ENCODE measurements at regions not wholly inside any gene's neighbourhood (a gene's known extent, or its start where the extent isn't known, plus 50 kb on each side); places are given as distances from the start of the nearest gene placed in this dataset.
"Not testable (repeated sequence)": the region's sequence is repeated elsewhere in the genome, so short reads cannot be mapped to it uniquely, and the experiment has no call there.

DNA sequence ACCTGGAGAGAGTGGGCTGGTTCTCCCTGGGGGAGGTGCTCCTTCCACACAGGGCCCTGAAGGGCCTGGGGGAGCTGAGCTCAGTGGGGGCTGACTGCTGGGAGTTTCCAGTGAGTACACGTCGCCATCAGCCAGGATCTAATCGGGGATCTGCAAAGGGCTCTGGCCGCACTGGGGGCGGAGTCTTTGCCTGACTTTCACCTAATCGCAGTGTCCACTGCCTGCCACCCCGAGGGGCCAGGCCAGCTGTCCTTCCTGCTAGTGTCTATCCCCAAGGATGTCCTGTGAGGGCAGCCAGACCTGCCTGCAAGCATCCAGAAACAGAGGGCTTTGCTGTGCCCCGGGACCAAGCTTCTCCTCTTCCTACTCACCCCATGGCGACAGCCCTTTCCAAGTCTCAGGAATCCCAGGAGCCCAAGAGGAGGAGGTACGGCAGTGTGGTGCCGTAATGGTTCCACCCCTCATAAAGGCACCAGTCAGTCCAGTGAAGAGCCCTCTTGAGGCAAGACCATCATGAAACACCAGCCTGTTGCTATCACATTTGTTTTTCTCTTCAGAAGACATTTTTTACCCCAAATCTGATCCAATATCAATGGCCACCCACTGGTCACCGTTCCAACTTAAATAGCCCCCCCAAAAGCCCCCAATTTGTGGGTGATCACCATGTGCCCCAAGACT lies 243.1 kb upstream of the ECI2 start:
- DNase-seq (ENCODE audit: low read depth) = no peak

DNA sequence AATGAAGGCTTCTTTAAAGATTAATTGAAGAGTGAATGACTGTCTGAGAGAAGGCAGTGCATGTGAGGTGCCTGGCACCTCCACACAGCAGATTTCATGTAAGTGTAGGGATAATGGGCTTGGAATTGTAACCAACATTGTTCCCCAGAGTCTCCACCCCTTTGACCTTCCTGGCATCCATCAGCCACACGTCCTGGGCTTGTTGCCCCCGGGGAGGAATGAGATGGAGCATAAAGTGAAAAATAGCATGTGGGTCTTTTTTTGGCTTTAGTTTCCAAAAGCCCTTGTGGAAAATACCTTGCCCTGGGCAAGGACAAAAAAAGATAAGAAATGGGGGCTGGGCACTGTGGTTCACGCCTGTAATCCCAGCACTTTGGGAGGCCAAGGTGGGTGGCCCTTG lies 242.2 kb upstream of the ECI2 start:
- no peak for DNase-seq (ENCODE audit: low read depth)

DNA sequence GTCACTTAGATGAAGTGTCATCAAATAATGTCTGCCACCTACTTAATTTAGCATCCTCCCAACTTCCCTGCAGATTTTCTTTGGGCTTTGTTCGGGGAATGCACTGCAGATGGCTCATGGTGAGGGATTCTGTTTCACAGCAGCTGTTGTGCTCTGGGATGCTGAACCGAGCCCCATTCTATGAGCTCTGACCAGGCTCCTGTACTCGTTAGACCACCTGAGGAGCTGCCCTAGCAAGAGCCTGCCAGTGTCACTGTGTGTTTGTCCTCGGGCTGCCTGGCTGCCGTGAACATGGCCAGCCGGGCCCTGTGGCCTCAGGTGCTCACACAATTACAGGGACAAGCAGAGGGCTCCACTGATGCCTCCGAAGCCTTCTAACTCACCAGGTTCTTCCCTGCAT lies 238.8 kb upstream of the ECI2 start:
- no peak for DNase-seq (ENCODE audit: low read depth)

DNA sequence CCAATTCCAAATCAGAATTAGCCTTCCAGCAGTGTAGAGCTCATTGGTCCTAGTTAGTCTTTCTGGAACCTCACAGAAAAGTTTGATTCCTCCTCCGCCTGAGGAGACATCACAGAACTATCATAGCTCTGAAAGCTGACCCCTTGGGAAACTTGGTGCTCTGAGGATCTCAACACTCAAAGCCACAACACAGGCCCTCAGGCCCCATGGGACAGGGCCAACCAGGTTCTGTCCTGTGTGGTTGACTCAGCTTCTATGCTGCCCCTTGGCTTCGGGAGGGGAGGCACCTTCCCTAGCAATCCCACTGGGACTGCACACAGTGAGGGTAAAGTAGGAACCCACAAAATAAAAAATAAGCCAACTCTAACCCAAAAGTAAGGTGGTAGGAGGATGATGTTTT lies 237.5 kb upstream of the ECI2 start:
- DNase-seq (ENCODE audit: low read depth) = no peak

DNA sequence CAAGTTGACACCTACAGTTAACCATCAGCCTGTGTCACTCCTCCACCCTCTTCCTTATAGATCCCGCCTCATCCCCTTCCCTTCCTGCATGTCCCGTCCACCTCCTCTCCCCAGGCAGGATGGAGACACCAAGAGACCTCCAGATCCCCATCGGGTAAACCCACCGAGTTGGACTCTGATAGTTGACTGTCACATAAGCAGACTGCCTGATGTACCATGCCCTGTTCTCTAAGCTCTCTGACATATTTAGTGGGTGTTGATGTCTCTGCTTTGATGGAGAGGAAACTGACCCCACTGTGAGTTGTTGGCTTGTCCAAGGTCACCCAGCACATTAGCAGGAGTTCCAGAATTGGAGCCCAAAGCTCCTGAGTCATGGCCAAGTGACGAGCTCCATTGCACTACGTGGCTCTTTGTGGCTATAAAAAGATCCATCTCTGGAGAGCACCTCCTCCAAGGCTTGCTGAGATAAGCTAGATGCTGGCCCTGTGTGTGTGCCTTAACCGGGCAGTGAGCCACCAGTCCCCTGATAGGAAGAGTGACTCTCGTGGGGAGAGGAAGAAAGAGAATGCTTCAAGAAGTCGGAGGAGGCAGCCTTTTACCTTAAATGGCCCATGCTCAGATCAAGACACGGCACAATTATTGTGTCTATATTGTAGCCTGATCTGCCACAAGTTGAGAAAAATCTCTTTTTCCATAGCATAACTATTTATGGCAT lies 236.0 kb upstream of the ECI2 start:
- DNase-seq (ENCODE audit: low read depth) = no peak

- no peak for DNase-seq (ENCODE audit: low read depth)
These were observed 234.7 kb upstream of the ECI2 start for GRCh38 chr6:4370066-4370465.

DNA sequence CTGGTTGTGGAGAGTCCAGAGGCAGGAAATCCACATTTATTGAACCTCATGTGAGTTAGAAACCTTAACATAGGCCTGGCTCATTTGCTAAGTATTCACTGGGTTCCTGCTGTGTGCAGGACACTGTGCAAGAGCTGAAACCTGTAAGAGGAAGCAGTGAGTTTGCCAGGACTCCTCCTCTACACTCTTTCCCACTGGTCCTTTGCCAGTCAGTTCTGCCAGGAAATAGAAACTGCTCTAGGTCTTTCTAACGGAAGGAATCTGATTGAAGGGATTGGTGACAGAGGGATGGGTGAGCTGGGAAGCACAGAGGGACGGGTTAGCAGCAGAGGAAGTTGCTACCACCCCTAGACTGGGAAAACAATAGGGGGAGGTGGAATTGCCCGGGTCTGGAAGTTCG lies 234.2 kb upstream of the ECI2 start:
- DNase-seq (ENCODE audit: low read depth) = no peak

- DNase-seq (ENCODE audit: low read depth) = no peak
These were observed 233.3 kb upstream of the ECI2 start for GRCh38 chr6:4368649-4369048.

GRCh38 chr6:4367643-4368042 lies 232.3 kb upstream of the ECI2 start:
- no peak for DNase-seq (ENCODE audit: low read depth)

GRCh38 chr6:4366635-4367395 lies 231.4 kb upstream of the ECI2 start:
- no peak for DNase-seq (ENCODE audit: low read depth)

DNA sequence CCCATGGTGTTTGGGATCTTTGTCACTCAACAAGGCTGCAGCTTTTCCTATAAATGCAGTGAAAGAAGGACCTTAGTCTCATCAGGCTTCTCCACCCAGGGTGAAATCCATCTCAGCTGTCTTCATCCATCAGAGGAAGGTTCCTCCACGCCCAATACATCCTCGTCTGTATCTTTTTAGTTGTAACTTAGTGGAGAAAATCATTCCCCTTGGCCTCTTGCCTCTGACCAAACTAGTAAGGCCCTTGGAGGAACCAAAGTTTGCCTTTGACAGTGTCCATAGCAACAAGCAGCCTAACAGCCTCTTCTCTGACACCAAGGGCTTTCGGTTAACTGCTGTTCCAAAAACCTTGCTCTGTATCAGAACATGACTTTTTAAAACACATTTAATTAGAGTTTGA lies 230.3 kb upstream of the ECI2 start:
- DNase-seq (ENCODE audit: low read depth) = no peak

GRCh38 chr6:4364711-4365110 lies 229.3 kb upstream of the ECI2 start:
- DNase-seq (ENCODE audit: low read depth) = no peak

DNA sequence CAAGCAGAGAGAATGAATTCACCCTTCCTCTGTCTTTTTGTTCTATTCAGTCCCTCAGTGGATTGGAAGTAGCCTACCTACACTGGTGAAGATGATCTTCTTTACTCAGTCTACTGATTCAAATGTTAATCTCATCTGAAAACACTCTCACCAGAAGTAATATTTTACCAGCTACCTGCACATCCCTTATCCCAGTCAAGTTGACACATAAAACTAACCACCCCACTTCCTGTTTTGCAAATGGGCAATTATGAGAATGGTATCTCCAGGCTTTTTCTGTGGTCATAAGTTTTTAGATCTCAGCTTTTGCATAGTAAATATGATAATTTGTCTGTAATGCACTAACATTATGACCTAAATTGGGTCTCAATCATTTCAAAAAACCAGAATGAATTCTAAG lies 228.8 kb upstream of the ECI2 start:
- no peak for DNase-seq (ENCODE audit: low read depth)

GRCh38 chr6:4363656-4364055 lies 228.3 kb upstream of the ECI2 start:
- no peak for DNase-seq (ENCODE audit: low read depth)

DNA sequence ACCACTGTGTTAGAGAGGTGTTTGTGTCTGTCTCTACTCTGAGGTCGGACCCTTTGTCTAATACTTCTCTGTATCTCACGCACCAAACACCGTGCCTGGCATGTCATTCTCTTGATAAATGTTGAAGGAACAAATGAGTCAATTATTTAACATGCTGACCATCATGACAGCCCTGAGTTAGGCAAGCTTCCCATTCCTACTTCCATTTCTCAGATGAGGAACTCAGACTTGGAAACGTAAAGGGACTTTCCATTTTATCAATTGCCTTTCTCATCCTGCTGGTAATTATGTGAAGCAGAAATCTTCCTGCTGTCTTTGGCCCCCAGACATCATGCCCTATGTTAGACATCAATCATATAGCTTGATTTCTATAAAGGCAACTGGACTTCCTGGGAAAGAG lies 227.0 kb upstream of the ECI2 start:
- no peak for DNase-seq (ENCODE audit: low read depth)

DNA sequence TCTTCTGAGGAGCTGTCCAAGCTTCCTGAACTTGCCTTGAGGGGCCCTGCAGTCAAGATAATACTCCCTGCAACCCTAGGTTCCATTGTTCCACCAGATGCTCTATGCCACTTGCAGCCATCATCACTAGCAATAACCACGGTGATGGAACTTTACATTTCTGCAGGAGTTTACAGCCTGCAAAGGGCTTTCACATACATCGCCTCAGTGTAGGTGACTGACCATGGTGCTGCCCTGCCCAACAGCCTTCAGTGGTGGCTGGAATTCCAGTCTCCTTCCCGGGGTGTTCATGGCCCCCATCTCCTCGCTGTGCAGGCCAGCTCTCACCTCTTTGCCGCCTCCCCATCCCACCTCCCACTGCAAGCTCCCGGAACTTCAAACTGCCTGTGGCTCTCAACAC lies 225.5 kb upstream of the ECI2 start:
- DNase-seq (ENCODE audit: low read depth) = no peak

- DNase-seq (ENCODE audit: low read depth) = no peak
These were observed 223.8 kb upstream of the ECI2 start for GRCh38 chr6:4359108-4359730.

GRCh38 chr6:4358414-4359107 lies 223.2 kb upstream of the ECI2 start:
- no peak for DNase-seq (ENCODE audit: low read depth)

DNA sequence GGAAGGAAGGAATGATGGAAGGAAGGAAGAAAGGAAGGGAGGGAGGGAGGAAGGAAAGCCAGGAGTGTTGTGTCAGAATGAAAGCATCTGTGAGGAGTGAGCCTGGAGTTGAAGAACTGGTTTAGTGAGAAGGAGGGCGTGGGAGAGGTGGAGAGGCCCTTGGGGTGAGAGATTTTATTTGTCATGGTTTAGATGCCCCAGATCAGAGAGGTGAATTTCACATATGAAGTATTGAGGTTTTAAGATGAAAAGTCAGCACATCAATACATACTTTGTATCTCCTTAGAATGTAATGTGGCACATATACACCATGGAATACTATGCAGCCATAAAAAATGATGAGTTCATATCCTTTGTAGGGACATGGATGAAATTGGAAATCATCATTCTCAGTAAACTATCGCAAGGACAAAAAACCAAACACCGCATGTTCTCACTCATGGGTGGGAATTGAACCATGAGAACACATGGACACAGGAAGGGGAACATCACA lies 222.3 kb upstream of the ECI2 start:
- not testable (repeated sequence) for DNase-seq (ENCODE audit: low read depth)

GRCh38 chr6:4356899-4357659 lies 221.7 kb upstream of the ECI2 start:
- no peak for DNase-seq (ENCODE audit: low read depth)

DNA sequence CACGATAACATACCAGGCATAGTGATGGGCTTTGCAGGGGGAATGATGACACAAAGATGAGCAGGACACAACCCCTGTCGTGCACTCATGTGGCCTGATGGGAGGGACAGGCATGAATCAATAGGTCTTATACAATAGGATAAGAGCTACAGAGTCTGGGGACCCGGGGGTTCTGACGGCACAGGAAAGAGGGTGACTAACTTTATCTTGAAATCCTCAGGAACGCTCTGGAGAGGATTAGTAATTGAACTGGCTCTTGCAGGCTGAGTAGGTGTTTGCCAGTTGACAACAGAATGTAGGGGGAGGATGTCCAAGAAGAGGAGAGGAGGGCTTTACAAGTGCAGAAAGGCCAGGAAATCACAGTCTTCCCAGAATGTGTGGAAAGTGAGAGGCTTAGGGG lies 219.9 kb upstream of the ECI2 start:
- no peak for DNase-seq (ENCODE audit: low read depth)
